GM21737 (cell line): ENCODE measurements at regions not wholly inside any gene's neighbourhood (a gene's known extent, or its start where the extent isn't known, plus 50 kb on each side); places are given as distances from the start of the nearest gene placed in this dataset.

Experiments used
- ATAC-seq: cut with Tn5 transposase; IDR thresholded peaks from one replicate; pipeline ENCODE4 v1.9.1; 2021; ENCODE audit warnings: mild to moderate bottlenecking, moderate library complexity; ENCODE audit not compliant: unreplicated experiment

DNA sequence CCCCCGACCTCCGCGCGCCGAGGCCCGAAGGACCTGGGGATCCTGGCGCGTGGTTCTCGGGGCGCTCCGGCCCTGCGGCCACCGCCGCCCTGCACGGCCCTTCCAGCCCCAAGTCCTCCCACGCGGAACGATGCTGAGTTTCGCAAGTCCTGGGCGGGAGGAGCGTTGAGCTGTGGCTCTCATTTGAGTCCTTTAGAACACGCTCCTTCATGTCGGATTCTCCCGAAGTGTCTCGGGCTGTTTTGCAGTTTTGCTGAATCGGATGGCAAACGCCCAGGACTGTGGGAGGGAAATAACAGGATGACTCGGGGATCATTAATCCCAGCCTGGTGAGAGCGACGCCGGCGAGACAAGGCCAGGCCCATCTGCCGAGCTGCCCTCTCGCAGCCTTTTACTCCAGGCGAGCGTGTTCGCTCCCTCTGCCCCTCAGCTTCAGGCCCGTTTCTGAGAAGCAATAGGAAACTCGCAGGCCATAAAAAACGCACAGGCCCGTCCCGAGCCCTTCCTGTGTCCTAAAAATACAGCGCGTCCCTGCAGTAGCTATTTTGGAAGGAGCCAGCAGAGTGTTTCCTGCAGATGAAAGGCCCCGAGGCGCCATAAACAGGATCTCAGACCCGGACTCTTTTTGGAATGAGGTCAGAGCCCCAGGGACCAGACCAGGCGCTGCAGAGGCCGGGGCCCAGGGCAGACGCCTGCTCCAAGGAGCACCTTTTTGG is 153.5 kb downstream of the DLL1 start:
- no peak for ATAC-seq

DNA sequence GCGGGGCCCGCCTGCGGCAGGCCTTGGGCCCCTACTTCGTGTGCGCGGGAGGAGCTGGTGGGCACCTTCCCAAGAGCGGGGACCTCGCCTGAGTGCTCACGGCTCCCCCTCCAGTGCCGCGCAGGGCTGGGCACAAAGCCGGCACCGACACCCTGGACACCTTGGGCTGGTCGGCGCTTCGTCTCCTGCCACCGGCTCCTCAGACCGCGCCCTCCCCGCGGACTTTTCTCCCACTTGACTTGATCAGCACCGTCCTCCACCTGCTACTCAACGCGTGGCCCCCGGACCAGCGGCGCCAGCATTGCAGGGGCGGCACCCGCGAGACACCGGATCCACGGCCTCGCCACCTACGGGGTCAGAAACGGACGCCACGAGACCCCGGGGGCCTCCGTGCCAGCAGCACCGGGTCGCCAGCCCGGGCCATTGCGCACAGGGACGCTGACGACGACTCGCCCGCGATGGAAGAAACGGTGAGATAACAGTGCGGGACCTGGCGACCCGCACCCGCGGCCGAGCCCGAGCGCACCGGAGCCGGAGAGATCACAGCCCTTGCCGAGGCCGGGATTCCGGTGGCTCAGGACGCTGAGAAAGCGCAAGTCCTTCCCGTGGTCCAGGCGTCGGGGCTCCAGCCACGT is 154.2 kb downstream of the DLL1 start:
- ATAC-seq = no peak

GRCh38 chr6:170135821-170136471 is 154.9 kb downstream of the DLL1 start:
- no peak for ATAC-seq

DNA sequence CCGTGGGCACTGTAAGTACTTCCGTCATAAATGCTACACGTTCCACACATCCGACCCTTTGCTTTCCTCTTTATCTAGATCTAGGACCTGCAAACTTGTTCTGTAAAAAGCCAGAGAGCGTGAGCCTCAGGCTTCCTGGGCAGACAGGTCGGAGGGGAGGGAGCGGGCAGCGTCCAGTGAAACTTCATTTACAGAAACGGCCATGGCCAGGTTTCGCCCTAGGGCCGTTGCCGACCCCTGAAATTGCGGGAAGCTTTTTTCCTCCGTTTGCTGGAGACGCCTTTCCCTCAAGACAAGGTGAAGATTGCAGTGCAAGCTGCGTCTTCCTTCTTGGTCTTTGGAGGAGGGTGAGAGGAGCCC is 155.4 kb downstream of the DLL1 start:
- no peak for ATAC-seq

DNA sequence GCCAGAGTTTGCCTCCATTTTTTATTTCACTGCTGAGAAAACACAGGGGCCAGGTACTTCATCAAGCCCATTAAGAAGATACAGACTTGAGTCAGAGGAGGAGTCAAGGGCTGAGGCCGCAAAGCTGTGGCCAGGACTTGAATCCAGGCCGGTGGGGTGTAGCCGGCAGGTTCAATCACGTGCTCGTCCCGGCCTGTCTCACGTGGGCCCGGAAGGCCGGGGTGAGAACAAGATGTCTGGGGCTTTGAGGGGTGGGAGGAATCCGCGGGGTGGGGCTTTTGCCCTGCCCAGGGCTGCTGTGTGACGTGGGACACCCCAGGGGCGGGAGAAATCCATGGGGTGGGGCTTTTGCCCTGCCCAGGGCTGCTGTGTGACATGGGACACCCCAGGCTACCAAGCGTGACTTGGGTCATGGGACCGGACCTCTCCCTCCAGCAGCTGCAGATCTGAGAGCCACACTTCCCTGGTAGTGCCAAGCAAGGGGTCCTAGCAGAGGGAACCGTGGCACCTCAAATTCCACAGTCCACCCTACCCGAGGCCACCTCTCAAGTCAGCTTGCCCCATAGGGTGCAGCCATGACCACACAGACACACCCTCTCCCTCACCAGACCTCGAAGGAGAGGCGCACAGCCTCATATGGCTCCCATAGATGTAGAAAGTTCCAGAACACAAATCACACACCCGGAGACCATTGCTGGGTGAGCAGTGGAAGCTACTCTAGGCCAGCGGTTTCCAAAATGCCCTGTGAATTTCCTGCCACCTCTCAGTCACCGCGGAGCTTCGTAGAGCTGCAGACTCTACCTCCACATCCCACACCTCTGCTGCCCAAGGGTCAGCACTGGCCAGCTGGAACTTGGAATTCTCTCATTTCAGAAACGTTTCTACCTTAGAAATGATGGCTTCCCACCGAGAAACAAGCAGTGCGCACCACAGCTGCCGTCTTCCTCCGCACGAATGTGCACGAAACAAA is 156.1 kb downstream of the DLL1 start:
- no peak for ATAC-seq

- no peak for ATAC-seq
These were observed 156.8 kb downstream of the DLL1 start for GRCh38 chr6:170134031-170134470.

DNA sequence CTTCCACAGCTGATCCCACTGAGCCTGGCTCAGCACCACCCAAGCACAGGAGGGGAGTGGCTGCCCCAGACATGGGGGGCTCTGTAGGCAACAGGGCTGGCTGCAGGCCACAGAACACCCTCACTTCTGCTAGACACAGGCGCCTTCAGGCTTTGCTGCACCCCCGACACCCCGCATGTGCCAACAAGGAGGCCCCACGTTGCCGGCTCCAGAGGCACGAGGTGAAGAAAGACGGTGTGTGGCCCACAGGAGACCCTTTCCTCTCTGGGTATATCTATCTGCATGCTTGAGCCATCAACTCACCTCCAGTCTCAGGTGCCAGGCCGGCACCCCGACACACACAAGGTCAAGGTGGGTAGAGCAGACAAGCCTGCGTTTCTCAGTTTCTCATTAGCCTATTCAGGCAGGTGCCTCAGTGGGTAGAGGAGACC is 158.3 kb downstream of the DLL1 start:
- ATAC-seq = no peak

GRCh38 chr6:170132011-170132521 is 158.8 kb downstream of the DLL1 start:
- ATAC-seq = no peak

DNA sequence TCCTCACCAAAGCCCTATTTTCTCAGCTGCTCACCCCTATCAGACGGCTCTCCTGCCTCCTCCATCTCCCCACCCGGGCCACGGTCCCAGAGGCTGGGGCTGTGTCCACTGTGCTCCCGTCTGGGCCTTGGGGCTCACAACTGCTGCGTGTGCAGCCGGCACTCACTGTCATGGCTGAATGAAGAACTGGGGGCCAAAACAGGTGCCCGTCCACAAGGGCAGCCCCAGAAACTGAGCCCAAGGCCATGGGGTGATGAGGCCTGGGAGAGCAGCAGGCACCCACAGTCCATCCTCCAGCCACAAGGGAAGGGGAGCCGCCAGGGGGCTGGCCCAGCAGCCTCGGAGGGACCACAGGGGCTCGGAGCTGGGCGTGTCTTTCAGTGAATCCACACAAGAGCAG is 159.5 kb downstream of the DLL1 start:
- no peak for ATAC-seq

- no peak for ATAC-seq
These were observed 160.1 kb downstream of the DLL1 start for GRCh38 chr6:170130771-170131241.

GRCh38 chr6:170130201-170130621 is 160.7 kb downstream of the DLL1 start:
- no peak for ATAC-seq

DNA sequence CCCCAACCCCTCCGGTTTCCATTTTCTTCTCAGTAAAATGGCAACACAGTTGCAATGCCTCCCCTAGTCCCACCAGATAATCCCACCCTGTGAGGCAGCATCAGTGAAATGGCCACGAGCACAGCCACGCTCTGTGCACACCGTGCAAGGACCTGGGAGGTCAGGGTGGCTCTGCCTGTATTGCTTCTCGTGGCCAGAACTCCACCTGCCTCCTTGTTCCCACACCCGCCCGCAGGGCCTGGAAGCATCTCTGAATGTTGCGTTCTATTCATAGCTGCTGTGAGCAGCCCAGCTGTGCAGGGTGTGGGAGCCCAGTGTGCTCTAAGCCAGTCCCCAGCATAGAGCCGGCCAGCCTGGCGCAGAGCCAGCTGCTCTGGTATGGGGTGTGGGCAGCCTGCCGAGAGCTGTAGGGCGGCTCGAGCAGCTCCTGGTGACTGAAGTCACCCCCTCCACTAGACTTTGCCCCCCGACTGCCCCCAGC is 161.1 kb downstream of the DLL1 start:
- no peak for ATAC-seq

GRCh38 chr6:170128811-170129681 is 161.8 kb downstream of the DLL1 start:
- no peak for ATAC-seq

GRCh38 chr6:170128346-170128745 is 162.5 kb downstream of the DLL1 start:
- ATAC-seq = no peak

DNA sequence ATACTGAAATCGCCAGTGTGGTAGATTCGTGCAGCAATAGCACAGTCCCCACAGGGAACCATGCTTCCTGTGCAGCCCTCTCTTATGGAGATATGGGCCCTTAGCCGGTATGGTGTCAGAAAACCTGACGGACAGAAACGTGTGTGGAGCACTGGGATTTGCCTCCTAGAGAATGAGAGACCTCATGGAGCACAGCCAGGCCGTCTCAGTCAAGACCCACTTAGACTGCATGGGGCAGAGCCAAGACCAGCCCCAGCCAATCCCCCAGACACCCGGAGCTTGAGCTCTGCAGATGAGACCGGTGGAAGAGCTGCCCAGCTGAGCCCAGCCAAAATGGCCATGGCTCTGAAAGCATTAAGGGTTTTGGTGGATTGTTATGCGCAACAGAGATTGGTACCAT is 163.7 kb downstream of the DLL1 start:
- no peak for ATAC-seq

GRCh38 chr6:170125456-170126300 is 165.2 kb downstream of the DLL1 start:
- ATAC-seq = no peak

DNA sequence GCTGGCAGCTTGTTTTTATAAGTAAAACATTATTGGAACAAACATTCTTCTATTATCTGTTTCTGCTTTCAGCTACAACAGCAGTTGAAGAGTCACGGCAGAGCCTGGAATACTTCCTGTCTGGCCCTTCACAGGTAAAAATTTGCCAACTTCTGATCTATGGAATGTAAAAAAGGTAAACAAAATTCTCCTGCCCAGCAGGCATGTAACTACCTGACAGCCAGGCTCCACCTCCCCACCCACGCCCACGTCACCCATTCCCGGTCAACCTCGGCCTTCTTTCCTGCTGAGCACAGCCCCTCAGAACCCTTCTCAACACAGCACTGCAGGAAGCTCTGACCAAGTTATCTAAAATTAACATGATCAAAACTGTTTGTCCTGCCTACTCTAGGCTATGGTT is 166.0 kb downstream of the DLL1 start:
- no peak for ATAC-seq

GRCh38 chr6:170124150-170124549 is 166.7 kb downstream of the DLL1 start:
- ATAC-seq = no peak

GRCh38 chr6:170122651-170123050 is 168.2 kb downstream of the DLL1 start:
- ATAC-seq = no peak
